Liver (tissue), 7 donors: ENCODE measurements at regions not wholly inside any gene's neighbourhood (a gene's known extent, or its start where the extent isn't known, plus 50 kb on each side); places are given as distances from the start of the nearest gene placed in this dataset.

Experiments
- DNase-seq: peaks from one replicate; pipeline ENCODE4 v3.0.0-alpha.2; 2017; ENCODE audit warnings: low spot score
- H3K27ac ChIP-seq, 2 donors: one replicate each; pipeline ENCODE4 v1.7.0; 2013; ENCODE audit warnings: inconsistent platforms in 2 of 2, low read length in 2 of 2, control low read depth in 1 of 2, low read depth in 1 of 2, mild to moderate bottlenecking in 1 of 2
- H3K27me3 ChIP-seq, 4 donors: one replicate each; pipeline versions ENCODE4 v1.6.1 to v1.7.0; 2013; ENCODE audit warnings: low read length in 3 of 4, inconsistent platforms in 1 of 4, mild to moderate bottlenecking in 1 of 4, moderate library complexity in 1 of 4; ENCODE audit not compliant: control insufficient read depth in 4 of 4, insufficient read depth in 4 of 4
- H3K36me3 ChIP-seq, 4 donors: one replicate each; pipeline versions ENCODE4 v1.6.1 to v1.7.0; 2013; ENCODE audit warnings: low read length in 3 of 4, mild to moderate bottlenecking in 3 of 4, low read depth in 1 of 4, moderate library complexity in 1 of 4; ENCODE audit not compliant: control insufficient read depth in 4 of 4, insufficient read depth in 3 of 4
- H3K4me1 ChIP-seq, 4 donors: one replicate each; pipeline versions ENCODE4 v1.6.1 to v1.7.0; 2013; ENCODE audit warnings: low read length in 3 of 4, mild to moderate bottlenecking in 3 of 4, moderate library complexity in 1 of 4; ENCODE audit not compliant: control insufficient read depth in 4 of 4, insufficient read depth in 4 of 4
- H3K4me3 ChIP-seq, 3 donors: one replicate each; pipeline versions ENCODE4 v1.6.1 to v1.7.0; 2013; ENCODE audit warnings: low read length in 3 of 3, control low read depth in 1 of 3, low read depth in 1 of 3, mild to moderate bottlenecking in 1 of 3
- H3K9ac ChIP-seq, 2 donors: one replicate each; pipeline ENCODE4 v1.7.0; 2013; ENCODE audit warnings: low read length in 2 of 2, mild to moderate bottlenecking in 2 of 2, moderate library complexity in 2 of 2, control low read depth in 1 of 2, low read depth in 1 of 2
- H3K9me3 ChIP-seq, 4 donors: one replicate each; pipeline versions ENCODE4 v1.6.1 to v1.7.0; 2013; ENCODE audit warnings: low read length in 3 of 4; ENCODE audit not compliant: control insufficient read depth in 4 of 4
- EGR1 ChIP-seq, 2 donors: IDR thresholded peaks; 2 replicates each; pipeline ENCODE4 v1.6.1; 2016 to 2018; ENCODE audit warnings: antibody characterized with exemption in 2 of 2, low read depth in 2 of 2
- FOXA1 ChIP-seq: IDR thresholded peaks from 2 replicates; pipeline ENCODE4 v1.6.1; 2016; ENCODE audit warnings: antibody characterized with exemption
- FOXA2 ChIP-seq: IDR thresholded peaks from 2 replicates; pipeline ENCODE4 v1.6.1; 2016; ENCODE audit warnings: antibody characterized with exemption
- GABPA ChIP-seq, 2 donors: IDR thresholded peaks in 1 of 2; conservative IDR thresholded peaks in 1 of 2; 2 replicates each; pipeline ENCODE4 v1.6.1; 2016; ENCODE audit warnings: antibody characterized with exemption in 2 of 2, mild to moderate bottlenecking in 1 of 2, moderate library complexity in 1 of 2
- JUND ChIP-seq, 2 donors: IDR thresholded peaks; 2 replicates each; pipeline ENCODE4 v1.6.1; 2016; ENCODE audit warnings: antibody characterized with exemption in 2 of 2
- NR2F2 ChIP-seq: IDR thresholded peaks from 2 replicates; pipeline ENCODE4 v1.6.1; 2016; ENCODE audit warnings: antibody characterized with exemption
- RAD21 ChIP-seq, 2 donors: IDR thresholded peaks; 2 replicates each; pipeline ENCODE4 v1.6.1; 2016; ENCODE audit warnings: antibody characterized with exemption in 2 of 2, mild to moderate bottlenecking in 2 of 2
- RXRA ChIP-seq, 2 donors: IDR thresholded peaks; 2 replicates each; pipeline ENCODE4 v1.6.1; 2017 to 2018; ENCODE audit warnings: antibody characterized with exemption in 2 of 2, mild to moderate bottlenecking in 1 of 2
- SP1 ChIP-seq: IDR thresholded peaks from 2 replicates; pipeline ENCODE4 v1.6.1; 2018; ENCODE audit warnings: antibody characterized with exemption, mild to moderate bottlenecking
- TAF1 ChIP-seq: conservative IDR thresholded peaks from 2 replicates; pipeline ENCODE4 v1.6.1; 2016; ENCODE audit warnings: antibody characterized with exemption, mild to moderate bottlenecking
- YY1 ChIP-seq: IDR thresholded peaks from 2 replicates; pipeline ENCODE4 v1.6.1; 2016; ENCODE audit warnings: antibody characterized with exemption, mild to moderate bottlenecking
- WGBS: extraction: QIAGEN DNeasy Blood & Tissue Kit; methylation state at CpG from one replicate; pipeline ENCODE4 v1.1.7; 2013; 5-methylcytosine and 5-hydroxymethylcytosine counted together
- TF ChIP-seq, protein P1 (sequence below): IDR thresholded peaks from 2 replicates; pipeline ENCODE4 v1.6.1; 2016; ENCODE audit warnings: antibody characterized with exemption
- TF ChIP-seq, protein P2 (sequence below): IDR thresholded peaks from 2 replicates; pipeline ENCODE4 v1.6.1; 2016; ENCODE audit warnings: antibody characterized with exemption, mild to moderate bottlenecking
- TF ChIP-seq, protein P3 (sequence below): IDR thresholded peaks from 2 replicates; pipeline ENCODE4 v1.6.1; 2016; ENCODE audit warnings: antibody characterized with exemption
- donor health status: healthy.
- donor health status: healthy.
- donor health status: healthy.
- donor health status: healthy.

DNA sequence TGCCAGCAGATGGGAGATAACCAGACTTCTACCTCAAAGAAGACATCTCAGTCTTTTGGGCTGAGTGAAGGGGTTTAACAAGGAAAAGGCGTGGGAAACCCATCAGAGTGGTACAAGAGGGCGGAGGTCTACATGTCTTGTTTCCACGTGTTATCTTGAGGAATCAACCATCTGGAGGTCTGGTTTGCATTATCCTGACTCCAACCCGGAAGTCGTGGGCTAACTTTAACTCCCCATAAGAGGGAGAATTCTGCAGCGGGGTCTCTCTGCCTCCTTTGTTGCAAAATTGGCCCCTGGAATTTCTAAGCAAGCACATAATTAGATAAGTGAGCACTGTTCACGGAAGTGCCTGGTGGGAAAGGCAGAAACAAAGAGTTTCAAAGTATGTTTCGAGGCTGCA, 398.7 kb upstream of the C16orf82 start:
- TF ChIP-seq, protein P1, sequence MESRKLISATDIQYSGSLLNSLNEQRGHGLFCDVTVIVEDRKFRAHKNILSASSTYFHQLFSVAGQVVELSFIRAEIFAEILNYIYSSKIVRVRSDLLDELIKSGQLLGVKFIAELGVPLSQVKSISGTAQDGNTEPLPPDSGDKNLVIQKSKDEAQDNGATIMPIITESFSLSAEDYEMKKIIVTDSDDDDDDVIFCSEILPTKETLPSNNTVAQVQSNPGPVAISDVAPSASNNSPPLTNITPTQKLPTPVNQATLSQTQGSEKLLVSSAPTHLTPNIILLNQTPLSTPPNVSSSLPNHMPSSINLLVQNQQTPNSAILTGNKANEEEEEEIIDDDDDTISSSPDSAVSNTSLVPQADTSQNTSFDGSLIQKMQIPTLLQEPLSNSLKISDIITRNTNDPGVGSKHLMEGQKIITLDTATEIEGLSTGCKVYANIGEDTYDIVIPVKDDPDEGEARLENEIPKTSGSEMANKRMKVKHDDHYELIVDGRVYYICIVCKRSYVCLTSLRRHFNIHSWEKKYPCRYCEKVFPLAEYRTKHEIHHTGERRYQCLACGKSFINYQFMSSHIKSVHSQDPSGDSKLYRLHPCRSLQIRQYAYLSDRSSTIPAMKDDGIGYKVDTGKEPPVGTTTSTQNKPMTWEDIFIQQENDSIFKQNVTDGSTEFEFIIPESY = no peak
- TF ChIP-seq NR2F2 (no peak), FOXA2 (no peak), RXRA (IDR thresholded peaks at IDR 0.05) (no peak), JUND (IDR thresholded peaks at IDR 0.05) (no peak), YY1 (no peak), FOXA1 (no peak), EGR1 (IDR thresholded peaks at IDR 0.05; ENCODE audit: low read depth in 2 of 2) (no peak)
- TF ChIP-seq, protein P2, sequence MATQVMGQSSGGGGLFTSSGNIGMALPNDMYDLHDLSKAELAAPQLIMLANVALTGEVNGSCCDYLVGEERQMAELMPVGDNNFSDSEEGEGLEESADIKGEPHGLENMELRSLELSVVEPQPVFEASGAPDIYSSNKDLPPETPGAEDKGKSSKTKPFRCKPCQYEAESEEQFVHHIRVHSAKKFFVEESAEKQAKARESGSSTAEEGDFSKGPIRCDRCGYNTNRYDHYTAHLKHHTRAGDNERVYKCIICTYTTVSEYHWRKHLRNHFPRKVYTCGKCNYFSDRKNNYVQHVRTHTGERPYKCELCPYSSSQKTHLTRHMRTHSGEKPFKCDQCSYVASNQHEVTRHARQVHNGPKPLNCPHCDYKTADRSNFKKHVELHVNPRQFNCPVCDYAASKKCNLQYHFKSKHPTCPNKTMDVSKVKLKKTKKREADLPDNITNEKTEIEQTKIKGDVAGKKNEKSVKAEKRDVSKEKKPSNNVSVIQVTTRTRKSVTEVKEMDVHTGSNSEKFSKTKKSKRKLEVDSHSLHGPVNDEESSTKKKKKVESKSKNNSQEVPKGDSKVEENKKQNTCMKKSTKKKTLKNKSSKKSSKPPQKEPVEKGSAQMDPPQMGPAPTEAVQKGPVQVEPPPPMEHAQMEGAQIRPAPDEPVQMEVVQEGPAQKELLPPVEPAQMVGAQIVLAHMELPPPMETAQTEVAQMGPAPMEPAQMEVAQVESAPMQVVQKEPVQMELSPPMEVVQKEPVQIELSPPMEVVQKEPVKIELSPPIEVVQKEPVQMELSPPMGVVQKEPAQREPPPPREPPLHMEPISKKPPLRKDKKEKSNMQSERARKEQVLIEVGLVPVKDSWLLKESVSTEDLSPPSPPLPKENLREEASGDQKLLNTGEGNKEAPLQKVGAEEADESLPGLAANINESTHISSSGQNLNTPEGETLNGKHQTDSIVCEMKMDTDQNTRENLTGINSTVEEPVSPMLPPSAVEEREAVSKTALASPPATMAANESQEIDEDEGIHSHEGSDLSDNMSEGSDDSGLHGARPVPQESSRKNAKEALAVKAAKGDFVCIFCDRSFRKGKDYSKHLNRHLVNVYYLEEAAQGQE = no peak

DNA sequence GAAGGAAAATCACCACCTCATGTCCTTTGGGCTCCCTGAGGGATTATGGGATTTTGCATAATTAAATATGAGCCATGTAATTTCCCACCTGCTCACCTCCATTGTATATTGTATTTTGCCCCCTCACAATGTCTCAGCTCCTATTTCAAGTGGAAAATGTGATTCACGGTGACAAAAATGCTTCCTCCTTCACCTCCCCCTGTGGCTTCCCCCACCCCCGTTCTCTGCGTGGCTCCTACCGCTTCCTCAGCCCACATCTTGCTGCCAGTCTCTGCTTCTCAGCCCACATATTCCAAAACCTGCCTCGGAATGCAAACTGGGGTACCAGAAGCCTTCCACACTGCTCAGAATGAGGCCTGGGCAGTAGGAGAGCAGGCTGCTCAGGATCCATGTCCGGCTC, 394.5 kb upstream of the C16orf82 start:
- no peak overlapping the region for H3K4me3 ChIP-seq
- no peak for DNase-seq
- no peak overlapping the region for H3K27ac ChIP-seq
- no peaks in the 10 kb centered on the region for H3K4me1 ChIP-seq
- H3K9me3 ChIP-seq = no peaks in the 10 kb centered on the region
- H3K27me3 ChIP-seq = peaks cover 0 to 8% (median 0%) of the 10 kb centered on the region in 4 donors
- H3K9ac ChIP-seq = no peak overlapping the region
- 63% methylated on average over 6 of the region's 6 CpGs for WGBS
- TF ChIP-seq SP1 (no peak), NR2F2 (no peak), JUND (IDR thresholded peaks at IDR 0.05) (no peak), GABPA (IDR thresholded peaks at IDR 0.05 in 1 of 2, conservative IDR thresholded peaks at IDR 0.05 in 1 of 2) (no peak), RAD21 (IDR thresholded peaks at IDR 0.05) (no peak), YY1 (no peak), TAF1 (no peak)
- TF ChIP-seq, protein P1 = no peak
- TF ChIP-seq, protein P3, sequence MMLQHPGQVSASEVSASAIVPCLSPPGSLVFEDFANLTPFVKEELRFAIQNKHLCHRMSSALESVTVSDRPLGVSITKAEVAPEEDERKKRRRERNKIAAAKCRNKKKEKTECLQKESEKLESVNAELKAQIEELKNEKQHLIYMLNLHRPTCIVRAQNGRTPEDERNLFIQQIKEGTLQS = no peak
- H3K36me3 ChIP-seq = no peaks in the 10 kb centered on the region

More for the DNA sequence above, 398.7 kb upstream of the C16orf82 start:
- H3K9me3 ChIP-seq = no peaks in the 10 kb centered on the region
- H3K27me3 ChIP-seq = peaks cover 0 to 11% (median 0%) of the 10 kb centered on the region in 4 donors
- H3K4me3 ChIP-seq = no peak overlapping the region
- H3K27ac ChIP-seq = no peak overlapping the region
- WGBS = 44% methylated on average over 8 of the region's 8 CpGs
- no peak for DNase-seq
- no peak overlapping the region for H3K9ac ChIP-seq
- H3K4me1 ChIP-seq = no peaks in the 10 kb centered on the region
- no peaks in the 10 kb centered on the region for H3K36me3 ChIP-seq
